Stomach (tissue), 8 donors: ENCODE measurements at regions not wholly inside any gene's neighbourhood (a gene's known extent, or its start where the extent isn't known, plus 50 kb on each side); places are given as distances from the start of the nearest gene placed in this dataset.

Experiments
- DNase-seq, 2 donors: peaks; one replicate each; pipeline versions ENCODE4 v3.0.0 to v3.0.0-alpha.2; 2013 to 2019
- H3K27ac ChIP-seq, 5 donors: fragments of 200-600 bp in 4 of 5; sonication (generic) in 4 of 5; one replicate each; pipeline ENCODE4 v1.5.1; 2013 to 2019; ENCODE audit warnings: mild to moderate bottlenecking in 1 of 5, moderate library complexity in 1 of 5
- H3K27me3 ChIP-seq, 3 donors: fragments of 200-600 bp; sonication (generic); one replicate each; pipeline ENCODE4 v1.5.1; 2017 to 2019; ENCODE audit warnings: mixed run types in 1 of 3
- H3K36me3 ChIP-seq, 4 donors: fragments of 200-600 bp; sonication (generic); 1 replicate in 3 of 4; 2 replicates in 1 of 4; pipeline ENCODE4 v1.5.1; 2016 to 2019
- H3K4me1 ChIP-seq, 4 donors: fragments of 200-600 bp; sonication (generic); one replicate each; pipeline ENCODE4 v1.5.1; 2016 to 2019
- H3K4me3 ChIP-seq, 4 donors: fragments of 200-600 bp; sonication (generic) in 3 of 4; one replicate each; pipeline ENCODE4 v1.5.1; 2016 to 2019; ENCODE audit warnings: mild to moderate bottlenecking in 1 of 4
- H3K9me3 ChIP-seq, 4 donors: fragments of 200-600 bp; sonication (generic); one replicate each; pipeline ENCODE4 v1.5.1; 2016 to 2019
- EP300 ChIP-seq: sonication (generic); formaldehyde crosslinking; IDR thresholded peaks from one replicate; pipeline ENCODE4 v1.6.1; 2017; ENCODE audit warnings: antibody characterized with exemption
- POLR2A ChIP-seq, 4 donors: fragments of 450-650 bp; IDR thresholded peaks; one replicate each; pipeline ENCODE4 v1.6.1; 2016; ENCODE audit warnings: antibody characterized with exemption in 4 of 4, control low read depth in 2 of 4, mild to moderate bottlenecking in 1 of 4, moderate library complexity in 1 of 4
- POLR2AphosphoS5 ChIP-seq, 3 donors: sonication (generic); formaldehyde crosslinking; IDR thresholded peaks; one replicate each; pipeline ENCODE4 v1.6.1; 2016; ENCODE audit warnings: antibody characterized with exemption in 3 of 3
- WGBS, 5 donors: extraction: QIAGEN DNeasy Blood & Tissue Kit in 3 of 5; methylation state at CpG; one replicate each; pipeline versions ENCODE4 v1.1.5 to v1.1.7; 2013 to 2018; 5-methylcytosine and 5-hydroxymethylcytosine counted together
- intact Hi-C: fragments of 100-400 bp; cut with DNase I; formaldehyde crosslinking; loops from one replicate; pipeline ENCODE4 v1.15.1; 2023; ENCODE audit warnings: low total_unique reads
- TF ChIP-seq, protein P1 (sequence below), 7 experiments: fragments of 450-650 bp in 4 of 7; fragments of 200-600 bp in 3 of 7; sonication (generic) in 3 of 7; IDR thresholded peaks; one replicate each; pipeline ENCODE4 v1.5.1; 2016 to 2019; ENCODE audit warnings: antibody characterized with exemption in 7 of 7, control low read depth in 2 of 7, mild to moderate bottlenecking in 1 of 7
- donor health status: healthy with polysubstance abuse.
- donor health status: Bipolar disorder and iron deficiency.
- donor health status: healthy.

DNA sequence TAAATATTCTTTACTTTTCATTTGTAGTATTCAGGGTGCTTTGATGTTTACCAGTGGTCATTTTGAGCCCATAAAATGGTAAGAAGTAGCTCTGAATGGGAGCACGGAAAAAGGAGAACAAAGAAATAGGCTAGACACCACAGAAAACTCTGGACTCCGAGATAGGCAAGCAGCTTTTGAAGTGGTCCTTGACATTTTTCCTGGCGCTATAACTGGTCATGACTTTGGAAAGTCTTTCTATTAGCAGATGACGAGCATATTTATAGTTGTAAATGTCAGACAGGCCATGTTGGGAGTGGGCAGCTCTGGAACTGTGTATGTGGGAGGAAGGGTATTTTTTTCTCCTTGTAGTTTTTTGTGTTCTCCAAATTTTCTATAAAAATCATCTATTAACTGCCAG is 126.1 kb upstream of the POC5 start:
- H3K36me3 ChIP-seq = no peaks in the 10 kb centered on the region
- peaks cover 0 to 7% (median 3%) of the 10 kb centered on the region in 4 donors for H3K4me1 ChIP-seq
- no peaks in the 10 kb centered on the region for H3K27me3 ChIP-seq
- no peak overlapping the region for H3K4me3 ChIP-seq
- DNase-seq = no peak
- H3K27ac ChIP-seq = no peak overlapping the region
- TF ChIP-seq, protein P1, sequence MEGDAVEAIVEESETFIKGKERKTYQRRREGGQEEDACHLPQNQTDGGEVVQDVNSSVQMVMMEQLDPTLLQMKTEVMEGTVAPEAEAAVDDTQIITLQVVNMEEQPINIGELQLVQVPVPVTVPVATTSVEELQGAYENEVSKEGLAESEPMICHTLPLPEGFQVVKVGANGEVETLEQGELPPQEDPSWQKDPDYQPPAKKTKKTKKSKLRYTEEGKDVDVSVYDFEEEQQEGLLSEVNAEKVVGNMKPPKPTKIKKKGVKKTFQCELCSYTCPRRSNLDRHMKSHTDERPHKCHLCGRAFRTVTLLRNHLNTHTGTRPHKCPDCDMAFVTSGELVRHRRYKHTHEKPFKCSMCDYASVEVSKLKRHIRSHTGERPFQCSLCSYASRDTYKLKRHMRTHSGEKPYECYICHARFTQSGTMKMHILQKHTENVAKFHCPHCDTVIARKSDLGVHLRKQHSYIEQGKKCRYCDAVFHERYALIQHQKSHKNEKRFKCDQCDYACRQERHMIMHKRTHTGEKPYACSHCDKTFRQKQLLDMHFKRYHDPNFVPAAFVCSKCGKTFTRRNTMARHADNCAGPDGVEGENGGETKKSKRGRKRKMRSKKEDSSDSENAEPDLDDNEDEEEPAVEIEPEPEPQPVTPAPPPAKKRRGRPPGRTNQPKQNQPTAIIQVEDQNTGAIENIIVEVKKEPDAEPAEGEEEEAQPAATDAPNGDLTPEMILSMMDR (IDR thresholded peaks at IDR 0.05) = no peak
- TF ChIP-seq EP300 = no peak
- TF ChIP-seq POLR2AphosphoS5 (IDR thresholded peaks at IDR 0.05) = no peak
- TF ChIP-seq POLR2A (IDR thresholded peaks at IDR 0.05) = no peak
- intact Hi-C loops = no loop called here
- H3K9me3 ChIP-seq = no peaks in the 10 kb centered on the region
- 66 to 91% (median 76%) methylated on average over 4 of the region's 4 CpGs for WGBS, 5 donors

DNA sequence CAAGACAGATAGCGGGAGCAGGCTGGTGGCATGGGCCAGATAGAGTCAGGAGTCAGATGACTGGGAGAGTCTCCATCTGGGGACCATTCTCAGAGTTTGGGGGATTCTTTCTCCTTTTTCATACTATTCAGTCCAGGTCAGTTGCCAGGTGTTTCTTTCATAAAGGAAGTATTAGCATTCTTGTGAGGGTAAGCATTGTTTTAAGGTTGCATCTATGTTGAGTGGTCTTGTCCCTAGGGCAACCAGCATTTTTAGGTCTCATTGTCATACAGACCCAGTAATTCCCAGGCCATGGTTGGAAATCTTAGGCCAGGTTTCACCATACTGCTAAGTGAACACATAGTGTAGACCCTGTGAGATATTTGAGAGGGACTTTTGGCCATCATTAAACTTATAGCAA is 122.3 kb upstream of the POC5 start:
- H3K36me3 ChIP-seq = no peaks in the 10 kb centered on the region
- 76 to 97% (median 84%) methylated on average over 1 of the region's 1 CpG for WGBS, 5 donors
- no peaks in the 10 kb centered on the region for H3K4me1 ChIP-seq
- no peaks in the 10 kb centered on the region for H3K27me3 ChIP-seq
- no peak overlapping the region for H3K27ac ChIP-seq
- DNase-seq = no peak
- no peak overlapping the region for H3K4me3 ChIP-seq
- H3K9me3 ChIP-seq = peaks cover 0 to under 1% (median 0%) of the 10 kb centered on the region in 4 donors
- TF ChIP-seq EP300 (no peak), POLR2A (IDR thresholded peaks at IDR 0.05) (no peak), POLR2AphosphoS5 (IDR thresholded peaks at IDR 0.05) (no peak)
- TF ChIP-seq, protein P1 (IDR thresholded peaks at IDR 0.05) = no peak
- intact Hi-C loops = no loop called here

DNA sequence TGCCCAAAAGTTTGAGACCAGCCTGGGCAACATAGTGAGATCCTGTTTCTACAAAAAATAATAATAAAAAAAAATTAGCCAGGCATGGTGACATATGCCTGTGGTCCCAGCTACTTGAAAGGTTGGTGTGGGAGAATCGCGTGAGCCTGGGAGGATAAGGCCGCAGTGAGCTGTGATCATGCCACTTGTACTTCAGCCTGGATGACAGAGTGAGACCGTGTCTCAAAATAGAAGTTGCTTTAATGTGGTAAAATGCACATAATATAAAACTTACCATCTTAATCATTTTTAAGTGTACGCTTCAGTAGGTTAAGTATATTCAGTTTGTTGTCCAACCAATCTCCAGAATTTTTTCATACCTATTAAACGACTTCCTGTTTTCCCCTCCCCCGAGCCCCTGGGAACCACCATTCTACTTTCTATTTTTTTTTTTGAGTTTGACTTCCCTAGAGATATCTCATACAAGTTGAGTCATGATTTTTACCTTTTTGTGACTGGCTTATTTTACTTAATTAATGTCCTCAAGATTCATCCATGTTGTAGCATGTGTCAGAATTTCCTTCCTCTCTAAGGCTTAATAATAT is 120.1 kb upstream of the POC5 start:
- H3K27me3 ChIP-seq = no peaks in the 10 kb centered on the region
- no peaks in the 10 kb centered on the region for H3K36me3 ChIP-seq
- WGBS, 5 donors = 81 to 88% (median 88%) methylated on average over 7 of the region's 7 CpGs
- no peaks in the 10 kb centered on the region for H3K4me1 ChIP-seq
- peaks cover 0 to 4% (median 0%) of the 10 kb centered on the region in 4 donors for H3K9me3 ChIP-seq
- H3K27ac ChIP-seq = no peak overlapping the region
- no peak for TF ChIP-seq EP300
- TF ChIP-seq, protein P1 (IDR thresholded peaks at IDR 0.05) = no peak
- TF ChIP-seq POLR2AphosphoS5 (IDR thresholded peaks at IDR 0.05) = no peak
- TF ChIP-seq POLR2A (IDR thresholded peaks at IDR 0.05) = no peak
- intact Hi-C loops = no loop called here
- DNase-seq = no peak
- H3K4me3 ChIP-seq = no peak overlapping the region

DNA sequence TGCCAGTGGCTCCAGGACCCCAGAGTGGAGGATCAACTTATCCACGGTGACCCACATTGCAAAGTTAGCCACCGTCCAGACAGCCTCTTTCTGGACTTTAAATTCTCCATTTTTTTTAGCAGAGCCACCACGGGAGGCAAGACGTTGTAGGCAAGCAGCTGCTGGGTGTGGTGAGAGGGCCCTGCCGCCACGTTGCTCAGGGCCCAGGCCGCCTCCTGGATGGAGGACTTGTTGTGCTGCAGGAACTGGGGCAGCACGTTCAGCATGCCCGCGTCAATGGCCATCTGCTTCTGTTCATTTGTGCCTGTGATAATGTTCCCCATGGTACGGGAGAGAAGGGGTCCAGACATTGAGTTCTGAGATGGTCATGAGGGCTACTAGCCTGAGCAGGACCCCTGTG is 114.3 kb upstream of the POC5 start:
- Histone ChIP-seq H3K4me1 (no peaks in the 10 kb centered on the region), H3K4me3 (no peak overlapping the region), H3K27ac (no peak overlapping the region), H3K36me3 (no peaks in the 10 kb centered on the region), H3K9me3 (peaks cover 0 to 4% (median 0%) of the 10 kb centered on the region in 4 donors), H3K27me3 (no peaks in the 10 kb centered on the region)
- 90 to 96% (median 91%) methylated on average over 11 of the region's 11 CpGs for WGBS, 5 donors
- TF ChIP-seq, protein P1 (IDR thresholded peaks at IDR 0.05) = no peak
- TF ChIP-seq POLR2AphosphoS5 (IDR thresholded peaks at IDR 0.05) (no peak), EP300 (no peak), POLR2A (IDR thresholded peaks at IDR 0.05) (no peak)
- intact Hi-C loops = no loop called here
- no peak for DNase-seq
